ENCODE measurements at regions not wholly inside any gene's neighbourhood (a gene's known extent, or its start where the extent isn't known, plus 50 kb on each side); places are given as distances from the start of the nearest gene placed in this dataset.

DNA sequence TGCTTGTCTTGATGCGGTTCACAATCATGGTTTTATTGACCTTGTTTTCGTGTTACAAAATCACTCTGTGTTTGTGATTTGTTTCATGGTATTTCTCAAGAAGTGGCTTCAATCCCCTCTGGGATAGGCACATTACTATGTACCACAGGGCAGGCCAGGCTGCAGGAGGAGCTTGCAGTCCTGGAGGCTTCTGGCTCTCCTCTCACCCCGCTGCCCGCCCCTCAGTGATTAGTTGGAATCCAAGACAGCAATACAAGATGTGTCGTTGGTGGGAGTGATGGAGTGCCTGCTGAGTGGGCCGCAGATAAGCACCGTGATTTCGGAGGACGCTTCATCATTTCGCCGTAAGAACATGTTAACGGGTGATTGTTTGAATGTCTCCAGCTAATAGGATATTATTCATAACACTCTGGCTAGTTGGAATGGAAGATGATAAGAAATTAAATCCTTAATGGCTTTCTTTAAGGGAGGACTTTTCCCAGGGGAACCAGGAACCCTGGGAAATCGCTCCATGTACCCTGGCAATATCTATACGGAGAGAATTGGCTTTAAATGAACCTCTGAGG is 384.4 kb downstream of the MIAT start:
- Histone ChIP-seq H3K27me3 (no peaks in the 10 kb centered on the region), H3K9me3 (no peaks in the 10 kb centered on the region), H3K4me1 (ENCODE audit: insufficient read depth) (peaks cover 3% of the 10 kb centered on the region), H3K4me3 (no peak overlapping the region), H3K27ac (no peak overlapping the region), H3K36me3 (no peaks in the 10 kb centered on the region)
- intact Hi-C loops (cut with DNase I), result no loop called here
- peak in 1 of 5 donors; percentile 39 for DNase-seq
- no peak for TF ChIP-seq EP300 (IDR thresholded peaks at IDR 0.05)
- TF ChIP-seq, protein P1, sequence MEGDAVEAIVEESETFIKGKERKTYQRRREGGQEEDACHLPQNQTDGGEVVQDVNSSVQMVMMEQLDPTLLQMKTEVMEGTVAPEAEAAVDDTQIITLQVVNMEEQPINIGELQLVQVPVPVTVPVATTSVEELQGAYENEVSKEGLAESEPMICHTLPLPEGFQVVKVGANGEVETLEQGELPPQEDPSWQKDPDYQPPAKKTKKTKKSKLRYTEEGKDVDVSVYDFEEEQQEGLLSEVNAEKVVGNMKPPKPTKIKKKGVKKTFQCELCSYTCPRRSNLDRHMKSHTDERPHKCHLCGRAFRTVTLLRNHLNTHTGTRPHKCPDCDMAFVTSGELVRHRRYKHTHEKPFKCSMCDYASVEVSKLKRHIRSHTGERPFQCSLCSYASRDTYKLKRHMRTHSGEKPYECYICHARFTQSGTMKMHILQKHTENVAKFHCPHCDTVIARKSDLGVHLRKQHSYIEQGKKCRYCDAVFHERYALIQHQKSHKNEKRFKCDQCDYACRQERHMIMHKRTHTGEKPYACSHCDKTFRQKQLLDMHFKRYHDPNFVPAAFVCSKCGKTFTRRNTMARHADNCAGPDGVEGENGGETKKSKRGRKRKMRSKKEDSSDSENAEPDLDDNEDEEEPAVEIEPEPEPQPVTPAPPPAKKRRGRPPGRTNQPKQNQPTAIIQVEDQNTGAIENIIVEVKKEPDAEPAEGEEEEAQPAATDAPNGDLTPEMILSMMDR (IDR thresholded peaks at IDR 0.05), result no peak
- TF ChIP-seq POLR2A (IDR thresholded peaks at IDR 0.05), result no peak
- WGBS, 3 donors, result 29 to 46% (median 31%) methylated on average over 14 of the region's 14 CpGs

DNA sequence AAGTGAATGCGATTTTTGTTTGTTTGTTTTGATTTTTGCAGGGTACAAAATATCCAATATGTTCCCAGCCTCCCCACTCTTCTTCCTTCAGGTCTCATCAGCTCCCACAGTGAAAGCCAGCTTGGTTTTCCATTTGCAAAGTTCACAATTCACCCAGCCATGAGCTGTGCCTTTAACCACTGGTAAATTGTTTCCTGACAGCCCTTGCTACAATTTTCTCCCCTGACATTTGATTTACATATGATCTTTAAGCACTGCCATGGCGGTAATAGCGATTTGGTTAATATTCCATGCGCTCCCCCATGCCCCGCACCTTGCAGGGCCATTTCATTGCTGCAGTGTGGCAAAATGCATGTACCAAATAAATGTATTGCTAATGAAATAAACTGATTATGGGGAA is 385.9 kb downstream of the MIAT start:
- whole genome bisulfite sequencing, 3 donors, result 57 to 70% (median 61%) methylated on average over 5 of the region's 5 CpGs
- H3K4me1 ChIP-seq (ENCODE audit: insufficient read depth), result peaks cover 3% of the 10 kb centered on the region
- DNase-seq, result no peak
- intact Hi-C loops (cut with DNase I), result no loop called here
- no peaks in the 10 kb centered on the region for H3K36me3 ChIP-seq
- H3K9me3 ChIP-seq, result no peaks in the 10 kb centered on the region
- H3K27ac ChIP-seq, result no peak overlapping the region
- H3K27me3 ChIP-seq, result no peaks in the 10 kb centered on the region
- TF ChIP-seq, protein P1 (IDR thresholded peaks at IDR 0.05), result no peak
- TF ChIP-seq EP300 (IDR thresholded peaks at IDR 0.05), result no peak
- no peak for TF ChIP-seq POLR2A (IDR thresholded peaks at IDR 0.05)
- H3K4me3 ChIP-seq, result no peak overlapping the region

DNA sequence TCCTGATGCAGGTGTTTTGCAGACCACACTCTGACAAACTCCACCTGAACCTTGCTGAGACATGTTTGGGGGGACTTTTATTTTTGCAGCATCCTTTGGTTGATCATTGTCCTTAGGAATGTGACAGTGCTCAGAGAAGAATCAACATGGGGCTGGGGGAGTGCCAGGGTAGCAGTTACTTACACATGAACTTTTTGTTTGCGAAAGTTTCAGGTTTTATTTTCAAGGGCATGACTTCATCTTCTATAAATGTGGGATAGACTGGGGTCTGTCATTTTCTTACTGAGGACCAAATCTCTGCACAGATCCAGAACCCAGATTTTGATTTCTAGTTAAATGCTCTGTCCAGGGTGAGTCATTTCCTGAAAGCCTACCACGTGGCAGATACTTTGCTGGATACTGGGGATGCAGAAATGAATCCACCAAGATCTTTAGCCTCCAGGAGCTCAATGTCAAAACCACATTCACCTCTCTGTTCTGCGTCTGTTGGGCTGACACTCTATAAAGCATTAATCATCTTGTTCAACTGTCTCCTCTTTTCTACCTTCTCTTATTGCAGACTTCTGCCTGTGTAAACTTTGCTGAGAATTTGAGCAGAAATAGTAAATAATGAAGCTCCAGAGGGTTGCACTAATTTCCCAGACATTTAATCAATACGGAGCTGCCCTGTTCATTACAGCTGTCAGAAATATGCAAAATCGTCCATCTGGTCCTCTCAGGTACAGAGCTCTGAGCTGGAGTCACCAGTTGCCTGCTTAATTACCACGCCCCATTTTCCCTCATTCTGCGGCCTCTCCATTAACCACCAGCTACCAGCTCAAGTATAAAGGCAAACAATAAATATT is 387.9 kb downstream of the MIAT start:
- Histone ChIP-seq H3K36me3 (no peaks in the 10 kb centered on the region), H3K27ac (no peak overlapping the region), H3K27me3 (no peaks in the 10 kb centered on the region), H3K4me3 (no peak overlapping the region), H3K4me1 (ENCODE audit: insufficient read depth) (peaks cover 3% of the 10 kb centered on the region), H3K9me3 (no peaks in the 10 kb centered on the region)
- TF ChIP-seq, protein P1 (IDR thresholded peaks at IDR 0.05), result no peak
- TF ChIP-seq EP300 (IDR thresholded peaks at IDR 0.05) (no peak), POLR2A (IDR thresholded peaks at IDR 0.05) (no peak)
- WGBS, 3 donors, result 58 to 65% (median 59%) methylated on average over 7 of the region's 7 CpGs
- DNase-seq, result no peak
- intact Hi-C loops (cut with DNase I), result no loop called here

DNA sequence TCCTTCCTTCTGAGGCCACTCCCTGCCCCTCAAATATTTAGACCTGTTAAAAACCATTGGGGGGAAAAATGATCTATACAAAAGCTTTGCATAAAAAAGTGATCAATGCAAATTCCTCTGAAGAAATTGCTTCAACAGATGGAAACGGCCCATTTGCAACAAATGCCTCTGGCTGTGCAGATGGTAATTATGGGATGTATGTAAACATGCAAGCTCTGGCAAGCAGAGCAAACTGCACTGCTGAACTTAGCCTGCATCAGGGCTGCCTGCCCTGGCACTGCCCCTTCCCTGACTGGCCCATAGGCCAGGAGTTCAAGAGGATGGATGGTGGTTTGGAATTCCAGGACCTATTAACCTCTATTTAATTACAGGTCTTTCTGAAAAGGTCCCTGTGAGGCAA is 388.7 kb downstream of the MIAT start:
- Histone ChIP-seq H3K9me3 (no peaks in the 10 kb centered on the region), H3K27ac (no peak overlapping the region), H3K27me3 (no peaks in the 10 kb centered on the region), H3K4me3 (no peak overlapping the region), H3K4me1 (ENCODE audit: insufficient read depth) (peaks cover 3% of the 10 kb centered on the region), H3K36me3 (no peaks in the 10 kb centered on the region)
- DNase-seq, result no peak
- TF ChIP-seq, protein P1 (IDR thresholded peaks at IDR 0.05), result no peak
- TF ChIP-seq EP300 (IDR thresholded peaks at IDR 0.05), result no peak
- TF ChIP-seq POLR2A (IDR thresholded peaks at IDR 0.05), result no peak
- WGBS, 3 donors, result 52 to 74% (median 53%) methylated on average over 1 of the region's 1 CpG
- intact Hi-C loops (cut with DNase I), result no loop called here
